HG03159 (cell line): ENCODE measurements at regions not wholly inside any gene's neighbourhood (a gene's known extent, or its start where the extent isn't known, plus 50 kb on each side); places are given as distances from the start of the nearest gene placed in this dataset.

Experiments
- ATAC-seq: cut with Tn5 transposase; IDR thresholded peaks from one replicate; pipeline ENCODE4 v1.9.1; 2021; ENCODE audit warnings: mild to moderate bottlenecking, moderate library complexity; ENCODE audit not compliant: unreplicated experiment

DNA sequence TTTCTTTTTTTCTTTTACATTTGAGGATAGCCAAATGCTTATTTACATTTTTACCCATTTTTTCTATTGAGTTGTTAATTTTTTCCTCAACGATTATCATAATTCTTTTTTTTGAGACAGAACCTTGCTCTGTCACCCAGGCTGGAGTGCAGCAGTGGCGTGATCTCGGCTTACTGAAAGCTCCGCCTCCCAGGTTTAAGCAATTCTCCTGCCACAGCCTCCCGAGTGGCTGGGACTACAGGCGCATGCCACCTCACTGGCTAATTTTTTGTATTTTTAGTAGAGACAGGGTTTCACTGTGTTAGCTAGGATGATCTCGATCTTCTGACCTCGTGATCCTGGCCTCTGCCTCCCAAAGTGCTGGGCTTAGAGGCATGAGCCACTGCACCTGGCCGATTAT lies 208.7 kb downstream of the LIG4 start:
- ATAC-seq, result no peak

DNA sequence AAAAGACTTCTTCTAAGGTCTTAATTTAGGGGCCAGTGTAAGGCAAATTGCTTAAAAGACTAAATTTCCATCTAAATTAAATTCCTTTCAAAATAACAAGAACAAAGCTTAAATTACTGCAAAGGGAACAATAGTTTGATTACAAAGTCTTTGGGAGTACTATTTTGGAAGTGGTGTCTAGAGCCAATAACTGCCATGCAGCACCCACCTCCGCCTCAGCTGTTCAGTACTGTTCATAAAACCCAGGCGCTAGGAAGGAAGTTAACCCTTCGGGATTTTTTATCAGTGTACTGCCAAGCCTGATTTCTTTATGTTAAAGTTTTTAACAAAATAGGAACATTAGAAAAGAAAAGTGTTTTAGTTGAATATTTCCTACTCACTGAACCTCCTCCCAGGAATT lies 210.1 kb downstream of the LIG4 start:
- ATAC-seq, result no peak

DNA sequence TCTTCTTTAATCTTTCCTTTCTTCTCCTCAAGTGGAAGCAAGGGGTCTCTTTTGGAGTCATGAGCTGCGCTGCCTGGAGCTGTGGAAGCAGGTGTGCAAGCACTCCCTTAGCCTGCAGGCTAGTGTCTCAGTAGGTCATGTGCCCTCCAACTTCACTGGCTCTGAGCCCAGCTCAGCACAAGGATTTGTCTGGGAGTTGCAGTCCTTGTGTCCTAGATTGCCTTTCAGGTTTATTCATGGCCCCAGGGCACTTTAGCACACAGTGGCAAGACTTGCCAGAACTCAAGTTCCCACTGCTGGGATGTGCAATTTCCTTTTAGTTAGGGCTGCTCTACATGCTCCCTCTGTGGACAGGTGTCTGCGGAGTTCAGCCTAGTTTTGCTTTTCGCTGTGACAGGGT lies 211.7 kb downstream of the LIG4 start:
- ATAC-seq, result no peak

DNA sequence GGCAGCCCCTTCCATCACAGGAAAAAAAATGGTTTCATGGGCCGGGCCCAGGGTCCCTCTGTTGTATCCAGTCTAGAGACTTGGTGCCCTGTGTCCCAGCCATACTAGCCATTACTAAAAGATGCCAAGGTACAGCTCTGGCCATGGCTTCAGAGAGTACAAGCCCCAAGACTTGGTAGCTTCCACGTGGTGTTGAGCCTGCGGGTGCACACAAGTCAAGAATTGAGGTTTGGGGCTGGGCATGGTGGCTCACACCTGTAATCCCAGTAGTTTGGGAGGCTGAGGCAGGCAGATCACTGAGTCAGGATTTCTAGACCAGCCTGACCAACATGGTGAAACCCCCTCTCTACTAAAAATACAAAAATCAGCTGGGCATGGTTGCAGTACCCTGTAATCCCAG lies 214.3 kb downstream of the LIG4 start:
- no peak for ATAC-seq

DNA sequence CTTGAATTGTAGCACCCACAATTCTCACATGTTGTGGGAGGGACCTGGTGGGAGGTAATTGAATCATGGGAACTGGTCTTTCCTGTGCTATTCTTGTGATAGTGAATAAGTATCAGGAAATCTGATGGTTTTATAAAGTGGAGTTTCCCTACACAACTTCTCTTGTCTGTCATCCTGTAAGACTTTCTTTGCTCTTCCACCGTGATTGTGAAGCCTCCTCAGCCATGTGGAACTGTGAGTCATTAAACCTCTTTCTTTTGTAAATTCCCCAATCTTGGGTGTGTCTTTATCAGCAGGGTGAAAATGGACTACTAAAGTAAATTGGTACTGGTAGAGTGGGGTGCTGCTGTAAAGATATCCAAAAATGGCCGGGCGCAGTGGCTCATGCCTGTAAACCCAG lies 215.6 kb downstream of the LIG4 start:
- no peak for ATAC-seq

DNA sequence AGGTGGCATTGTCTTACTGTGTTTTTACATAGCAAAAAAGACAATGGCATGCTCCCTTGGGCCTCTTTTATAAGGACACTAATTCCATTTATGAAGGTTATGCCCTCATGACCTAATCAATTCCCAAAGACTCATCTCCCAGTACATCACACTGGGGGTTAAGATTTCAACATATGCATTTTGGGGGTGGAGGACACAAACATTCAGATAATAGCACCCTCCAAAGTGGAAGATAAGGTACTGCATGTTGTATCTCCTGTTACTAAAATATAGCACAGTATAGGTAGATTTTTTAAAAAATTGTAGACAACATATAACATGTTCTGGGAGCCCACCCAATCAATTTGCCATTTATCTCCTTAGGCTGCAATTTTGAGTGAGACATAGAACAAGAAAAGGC lies 221.2 kb downstream of the LIG4 start:
- ATAC-seq, result no peak

DNA sequence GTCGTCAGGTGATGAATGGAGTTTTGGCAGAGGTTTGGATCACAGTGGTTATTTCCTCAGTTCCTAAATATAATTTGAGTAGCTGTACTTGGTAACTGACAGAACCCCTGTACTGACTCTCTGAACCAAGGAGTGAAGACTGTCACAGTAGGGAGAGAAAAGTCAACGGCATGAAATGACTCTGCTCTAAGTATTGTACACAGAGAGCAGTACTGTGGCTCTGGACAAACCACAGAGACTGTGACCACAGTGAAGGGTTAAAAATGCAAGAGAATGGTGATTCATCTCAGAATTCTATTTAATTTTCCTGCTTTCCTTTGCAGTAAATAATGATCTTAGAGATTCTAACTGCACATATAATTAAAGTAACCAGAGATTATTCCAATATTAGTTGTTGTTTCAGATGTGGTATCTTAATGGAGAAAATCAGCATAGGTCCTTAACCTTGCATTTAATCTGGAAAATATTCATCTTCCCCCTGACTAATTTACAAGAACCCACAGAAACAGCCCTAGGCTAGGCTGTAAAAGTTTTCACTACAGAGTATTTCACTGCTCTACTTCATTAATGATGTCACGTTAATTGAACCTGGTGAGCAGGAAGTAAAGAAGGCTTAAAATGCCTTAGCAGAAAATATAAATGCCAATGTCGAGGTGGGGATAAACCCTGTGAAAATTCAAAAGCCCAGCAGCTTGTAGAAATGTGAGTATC lies 221.9 kb downstream of the LIG4 start:
- no peak for ATAC-seq

DNA sequence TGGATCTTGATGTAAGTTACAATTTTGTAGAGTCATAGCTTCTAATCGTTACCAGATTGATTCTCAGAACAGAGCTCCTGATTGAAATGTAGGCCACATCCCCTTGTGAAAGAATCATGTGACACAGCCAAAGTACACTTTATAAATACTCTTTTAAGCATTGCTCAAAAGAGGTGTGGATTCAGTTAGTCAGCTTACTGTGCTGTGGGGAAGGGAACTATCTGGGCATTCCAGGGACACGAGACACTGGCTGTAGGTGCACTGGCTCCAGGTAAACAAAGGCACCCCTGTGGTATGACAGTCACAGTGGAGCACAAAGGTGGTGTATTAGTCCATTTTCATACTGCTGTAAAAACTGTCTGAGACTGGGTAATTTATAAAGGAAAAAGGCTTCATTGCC lies 222.8 kb downstream of the LIG4 start:
- no peak for ATAC-seq

DNA sequence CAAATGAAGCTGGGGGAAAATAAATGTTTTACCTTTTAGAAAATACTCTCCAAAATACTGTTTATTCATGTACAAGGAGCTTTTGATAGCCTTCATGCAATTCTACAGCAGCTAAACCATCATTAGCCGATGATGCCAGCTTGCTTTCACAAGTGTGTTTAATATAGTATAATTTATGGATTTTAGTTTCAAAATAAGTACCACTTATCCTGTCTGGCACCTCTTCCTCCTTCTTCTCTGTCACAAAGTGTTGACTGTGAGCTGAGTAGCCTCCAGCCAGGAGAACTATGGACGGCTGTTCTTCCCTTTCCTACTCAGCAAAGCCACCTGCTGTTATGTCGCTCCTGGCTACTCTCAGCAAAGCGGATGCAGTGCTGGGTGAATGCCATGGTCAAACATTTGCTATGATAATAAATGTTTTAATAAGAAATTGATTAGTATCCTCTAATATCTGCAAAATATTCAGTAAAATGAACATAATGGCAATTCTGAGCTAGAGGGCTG lies 238.2 kb downstream of the LIG4 start:
- ATAC-seq, result no peak

DNA sequence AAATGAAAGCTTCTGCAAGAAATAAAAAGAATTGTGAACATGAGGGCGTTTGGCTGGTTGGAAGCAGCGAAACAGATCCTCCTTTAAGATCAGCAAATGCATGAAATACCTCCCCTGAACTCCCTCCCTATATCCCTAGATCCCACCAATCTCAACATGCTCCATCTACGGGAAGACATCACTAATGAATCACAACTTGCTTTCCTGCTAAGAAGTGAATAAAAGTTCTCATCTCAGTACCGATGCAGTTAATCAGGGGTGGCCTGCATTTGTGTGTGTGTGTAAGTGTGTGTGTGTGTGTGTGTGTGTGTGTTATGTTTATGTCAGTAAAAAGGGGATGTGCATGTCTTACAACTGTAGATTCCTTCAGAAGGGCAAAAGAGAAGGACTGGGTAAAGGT lies 238.7 kb downstream of the LIG4 start:
- no peak for ATAC-seq

DNA sequence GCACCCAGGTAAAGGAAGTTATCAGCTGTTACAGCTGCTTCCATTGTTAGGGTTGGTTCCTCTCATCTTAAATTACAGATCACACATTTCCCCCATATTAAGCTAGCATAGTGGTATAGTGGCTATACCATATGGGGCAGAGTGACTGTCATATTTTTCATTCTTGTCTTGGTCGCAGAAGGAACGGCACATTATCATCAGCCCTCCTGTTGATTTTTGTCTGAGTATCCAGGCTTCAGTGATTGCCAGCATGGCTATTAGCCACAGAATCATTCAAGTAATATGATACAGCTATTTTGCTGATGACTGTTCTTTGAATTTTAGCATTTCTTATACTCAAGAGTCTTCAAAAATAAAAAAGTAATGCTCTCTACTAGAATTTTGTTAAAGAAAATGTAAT lies 240.9 kb downstream of the LIG4 start:
- no peak for ATAC-seq

DNA sequence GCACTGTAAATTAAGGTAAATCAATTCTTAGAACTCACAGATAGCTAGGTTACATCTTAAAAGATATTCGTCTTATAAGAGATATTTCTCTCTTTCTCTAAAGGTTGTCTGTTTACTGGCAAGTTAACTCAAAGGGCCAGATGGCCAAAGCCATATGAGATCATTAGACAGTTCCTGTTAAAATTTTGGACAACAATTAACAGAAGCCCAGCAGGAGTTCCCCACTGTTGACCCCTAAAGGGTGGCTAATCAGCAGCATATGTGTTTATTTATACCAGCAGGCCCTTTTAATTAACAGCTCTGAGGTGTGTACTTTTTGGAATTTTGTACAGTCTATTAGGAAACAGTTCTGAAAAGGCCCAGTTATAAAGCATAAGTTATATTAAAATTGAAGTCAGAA lies 245.8 kb downstream of the LIG4 start:
- no peak for ATAC-seq

DNA sequence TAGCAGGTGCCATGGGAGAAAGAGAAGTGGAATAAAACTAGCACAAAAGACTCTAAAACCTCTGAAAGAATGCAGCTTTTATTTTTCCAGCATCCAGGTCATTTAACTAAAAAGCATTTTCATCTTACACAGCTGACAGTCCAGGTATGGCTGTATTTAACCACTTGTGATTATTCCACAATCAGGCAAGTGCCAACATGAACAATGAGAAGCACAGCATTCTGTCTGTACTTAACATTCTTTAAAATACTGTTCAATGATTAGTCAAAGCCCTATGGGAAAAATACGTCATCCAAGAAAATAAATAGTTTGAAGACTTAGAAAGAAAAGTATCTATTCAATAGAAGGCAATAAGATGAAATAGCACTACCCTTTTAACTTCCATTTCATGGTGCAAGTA lies 246.9 kb downstream of the LIG4 start:
- no peak for ATAC-seq

DNA sequence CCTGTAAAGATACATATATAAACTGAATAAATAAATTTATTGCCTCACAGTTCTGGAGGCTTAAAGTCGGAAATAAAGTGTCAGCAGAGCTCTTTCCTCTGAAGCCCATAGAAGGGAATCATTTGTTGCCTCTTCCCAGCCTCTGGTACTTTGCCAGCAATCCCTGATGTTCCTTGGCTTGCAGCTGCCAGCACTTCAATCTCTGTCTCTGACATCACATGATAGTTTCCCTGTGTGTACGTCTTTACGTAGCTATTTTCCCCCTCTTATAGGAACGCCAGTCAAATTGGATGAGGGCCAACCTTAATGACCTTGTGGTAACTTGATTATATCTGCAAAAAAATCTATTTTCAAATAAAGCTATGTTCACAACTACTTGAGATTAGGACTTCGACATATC lies 250.9 kb downstream of the LIG4 start:
- no peak for ATAC-seq

DNA sequence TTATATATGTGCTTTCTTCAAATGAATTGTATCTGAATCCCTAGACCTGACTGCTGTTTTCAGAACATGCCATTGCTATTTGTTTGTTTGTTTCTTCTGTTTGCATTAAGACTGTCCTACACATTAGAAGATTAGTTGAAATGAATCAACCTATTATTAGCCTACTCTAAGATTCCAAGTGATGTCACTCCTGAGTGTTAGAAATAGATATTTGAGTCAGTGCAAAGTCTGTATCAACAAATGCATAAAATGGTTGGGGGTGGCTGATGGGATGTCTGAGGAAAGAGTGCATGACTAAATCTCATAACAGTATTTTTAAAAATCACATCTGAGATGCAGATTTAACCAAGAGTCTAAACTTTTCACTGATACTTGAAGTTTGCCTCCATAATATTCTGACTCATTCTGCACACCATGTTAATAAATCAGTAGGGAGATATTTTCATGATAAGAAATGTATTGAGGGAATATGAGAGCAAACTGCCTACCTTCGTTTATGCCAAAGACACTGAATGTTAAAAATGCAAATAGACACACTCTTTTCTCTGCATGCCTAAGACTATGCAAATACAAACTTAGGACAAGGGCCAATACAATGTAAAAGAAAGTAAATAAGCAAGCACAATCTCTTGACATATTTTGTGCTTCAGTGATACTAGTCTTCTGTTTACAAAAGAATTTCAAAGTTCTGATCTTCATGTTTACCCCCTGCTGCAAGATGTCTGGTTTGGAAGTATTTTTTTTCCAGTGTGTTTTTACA lies 253.3 kb downstream of the LIG4 start:
- no peak for ATAC-seq

DNA sequence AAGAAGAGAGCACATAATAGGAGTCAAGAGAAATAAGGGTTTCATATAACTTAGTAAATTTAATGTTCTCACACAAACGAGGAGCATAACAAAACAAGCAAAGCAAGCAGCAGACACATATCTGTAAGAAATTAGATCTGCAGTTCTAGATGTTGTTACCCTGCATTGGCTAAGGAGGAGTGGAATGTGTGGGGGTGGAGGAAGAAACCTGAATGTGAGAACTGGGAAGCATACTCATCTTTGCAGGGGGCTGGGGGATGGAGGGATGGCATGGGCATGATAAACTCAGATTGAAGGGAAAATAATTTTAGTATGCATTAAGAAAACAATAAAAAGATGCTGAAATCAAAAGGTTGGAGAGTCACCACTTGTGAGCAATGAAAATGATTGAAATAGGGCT lies 255.0 kb downstream of the LIG4 start:
- no peak for ATAC-seq

DNA sequence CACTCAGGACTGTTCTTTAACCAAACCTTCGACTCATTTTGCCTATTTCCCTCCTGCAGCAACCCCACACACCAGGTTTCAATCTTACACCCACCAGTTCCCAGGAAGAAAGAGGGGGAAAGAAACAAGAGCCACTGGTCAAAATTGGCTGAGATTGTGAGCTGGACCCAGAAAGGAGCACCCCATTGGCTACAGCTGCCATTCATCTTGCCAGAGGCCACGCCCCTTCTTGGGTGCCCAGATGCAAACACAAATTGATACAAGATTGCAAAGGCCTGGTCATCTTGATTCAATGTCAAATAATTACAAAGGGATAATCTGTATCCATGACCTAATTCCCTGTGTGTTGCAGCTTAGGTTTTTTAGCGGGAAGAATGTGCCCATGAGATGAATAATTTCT lies 258.4 kb downstream of the LIG4 start:
- no peak for ATAC-seq

DNA sequence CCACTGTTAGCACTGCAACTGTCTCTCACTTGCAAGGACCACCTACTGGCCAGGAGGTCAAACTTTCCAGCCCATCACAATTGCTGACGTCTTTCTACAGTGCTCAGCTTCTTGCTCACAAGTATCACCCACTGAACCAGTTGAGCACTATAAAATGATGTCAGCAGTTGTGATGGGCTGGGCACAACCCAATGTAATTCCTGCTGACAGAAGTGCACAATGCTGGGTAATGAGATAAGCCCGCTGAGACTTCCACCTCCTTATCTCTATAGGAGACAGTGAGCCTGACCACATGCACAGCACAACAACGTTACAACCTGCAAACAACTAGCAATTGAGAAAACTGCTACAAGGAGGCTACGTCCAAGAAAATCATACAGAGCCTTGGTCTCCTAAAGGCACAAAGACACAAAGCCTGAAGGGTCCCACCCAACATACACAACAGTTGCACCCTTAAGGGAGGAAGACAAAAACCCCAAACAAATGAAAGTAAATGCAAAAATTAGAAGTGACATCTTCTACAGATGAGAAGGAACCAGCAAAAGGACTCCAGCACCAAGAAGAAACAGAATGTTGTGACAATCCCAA lies 273.2 kb downstream of the LIG4 start:
- no peak for ATAC-seq

DNA sequence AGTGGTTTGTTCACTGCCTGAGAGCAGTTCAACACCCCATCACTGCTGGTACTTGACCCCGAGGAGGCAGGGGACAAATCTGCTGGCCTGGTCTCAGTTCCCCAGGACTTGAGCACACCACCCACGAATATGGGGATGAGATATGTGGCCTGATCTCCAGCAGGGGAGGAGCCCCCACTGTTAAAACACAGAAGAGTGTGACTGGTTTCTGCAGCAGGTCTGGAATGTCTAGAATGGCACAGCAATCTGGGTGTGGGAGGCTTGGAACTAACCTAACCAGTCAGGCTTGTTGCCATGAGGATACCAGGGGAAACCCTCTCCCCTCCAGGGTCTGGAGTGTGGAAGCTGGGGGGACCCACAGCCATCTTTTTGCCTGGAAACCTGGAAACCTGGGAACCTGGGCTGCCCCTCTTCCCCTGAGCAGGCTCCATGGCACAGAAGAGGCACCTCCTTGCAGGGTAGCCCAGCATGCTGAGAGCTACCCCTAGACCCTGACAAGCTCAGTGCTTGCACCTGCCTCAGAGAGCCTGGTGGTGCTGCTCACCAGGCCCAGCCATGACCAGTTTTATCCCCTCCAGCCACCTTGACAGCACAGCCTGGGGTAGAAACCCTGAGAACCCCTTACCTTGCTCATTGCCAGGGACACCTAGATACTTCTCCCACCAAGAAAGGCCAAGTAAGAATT lies 273.8 kb downstream of the LIG4 start:
- ATAC-seq, result no peak

DNA sequence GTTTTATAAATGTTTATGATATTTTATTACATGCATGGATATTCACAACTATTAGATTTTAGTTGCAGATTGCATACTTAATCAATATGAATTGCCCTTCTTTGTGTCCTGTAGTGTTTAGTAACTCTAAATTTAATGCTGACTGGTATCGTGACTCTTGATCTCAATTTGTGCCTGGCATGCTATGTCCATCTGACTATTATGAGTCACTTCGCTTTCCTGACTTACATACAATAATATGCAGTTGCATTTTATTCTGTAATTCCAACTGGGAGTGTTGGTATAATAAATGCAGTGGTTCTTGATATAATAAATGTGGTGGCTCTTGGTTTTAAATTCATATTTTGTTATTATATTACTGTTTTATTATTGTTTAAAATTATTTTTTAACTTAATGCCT lies 277.5 kb downstream of the LIG4 start:
- no peak for ATAC-seq

DNA sequence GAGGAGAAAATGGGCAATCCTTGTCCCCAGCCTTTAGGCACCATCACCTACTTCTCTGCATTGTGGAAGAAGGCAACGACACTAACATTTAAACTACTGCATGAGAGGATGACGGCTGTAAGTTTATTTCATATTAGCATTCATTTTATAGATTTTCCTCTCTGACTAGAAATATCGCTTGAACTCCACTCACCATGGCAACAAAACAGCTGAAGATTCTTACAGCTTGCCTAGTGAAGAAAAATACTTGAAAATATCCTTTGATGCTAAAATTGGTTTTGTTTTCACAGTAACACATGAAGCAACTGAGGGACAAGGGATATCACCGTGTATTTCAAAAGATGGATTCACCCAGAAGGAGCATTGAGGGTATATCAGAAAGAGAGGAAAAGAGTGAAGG lies 284.3 kb downstream of the LIG4 start:
- ATAC-seq, result no peak

DNA sequence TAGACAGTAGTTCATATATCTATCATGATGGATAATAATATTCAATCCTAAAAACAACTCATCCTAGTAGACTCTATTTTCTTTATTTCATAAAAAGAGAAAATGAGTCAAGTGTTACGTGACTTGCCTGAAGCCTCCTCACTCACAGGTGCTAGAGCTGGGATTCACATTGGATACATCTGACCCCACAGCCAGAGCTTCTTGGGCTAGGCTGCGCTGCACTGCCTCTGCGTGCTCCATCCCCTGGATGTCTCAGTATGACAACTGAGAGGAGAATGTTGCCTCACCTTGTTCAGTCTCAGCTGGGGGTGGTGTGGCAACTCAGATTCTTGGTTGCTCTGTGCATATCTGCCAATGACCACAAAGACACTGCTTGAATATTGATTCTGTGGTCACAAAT lies 286.6 kb downstream of the LIG4 start:
- no peak for ATAC-seq
